ENCODE measurements at regions not wholly inside any gene's neighbourhood (a gene's known extent, or its start where the extent isn't known, plus 50 kb on each side); places are given as distances from the start of the nearest gene placed in this dataset.

GRCh38 chr11:86193297-86194095 is 51.1 kb upstream of the EED start:
- no peak overlapping the region for H3K9ac ChIP-seq (ENCODE audit: insufficient read length, low read depth)
- H3K4me3 ChIP-seq (ENCODE audit: insufficient read length, low read depth): no peak overlapping the region
- TF ChIP-seq YY1 (IDR thresholded peaks at IDR 0.05; ENCODE audit: insufficient read depth, insufficient read length): no peak
- no peak for TF ChIP-seq ZNF274 (IDR thresholded peaks at IDR 0.05; ENCODE audit: low read depth, low read length)
- TF ChIP-seq SUZ12 (IDR thresholded peaks at IDR 0.05; ENCODE audit: extremely low read depth, insufficient read depth, insufficient read length): no peak
- H3K4me1 ChIP-seq (ENCODE audit: insufficient read depth, insufficient read length): no peaks in the 10 kb centered on the region
- peak; percentile 35 for DNase-seq (ENCODE audit: low read depth, low spot score)
- no peaks in the 10 kb centered on the region for H3K36me3 ChIP-seq (ENCODE audit: insufficient read depth, insufficient read length, low read length)
- no peaks in the 10 kb centered on the region for H3K27me3 ChIP-seq (ENCODE audit: insufficient read depth, insufficient read length)
- H3K9me3 ChIP-seq (ENCODE audit: insufficient read depth, low read length): no peaks in the 10 kb centered on the region

GRCh38 chr11:86192519-86193257 is 51.9 kb upstream of the EED start:
- Histone ChIP-seq H3K9ac (ENCODE audit: insufficient read length, low read depth) (no peak overlapping the region), H3K4me1 (ENCODE audit: insufficient read depth, insufficient read length) (no peaks in the 10 kb centered on the region), H3K4me3 (ENCODE audit: insufficient read length, low read depth) (no peak overlapping the region), H3K36me3 (ENCODE audit: insufficient read depth, insufficient read length, low read length) (no peaks in the 10 kb centered on the region), H3K9me3 (ENCODE audit: insufficient read depth, low read length) (no peaks in the 10 kb centered on the region), H3K27me3 (ENCODE audit: insufficient read depth, insufficient read length) (no peaks in the 10 kb centered on the region)
- TF ChIP-seq SUZ12 (IDR thresholded peaks at IDR 0.05; ENCODE audit: extremely low read depth, insufficient read depth, insufficient read length) (no peak), ZNF274 (IDR thresholded peaks at IDR 0.05; ENCODE audit: low read depth, low read length) (no peak), YY1 (IDR thresholded peaks at IDR 0.05; ENCODE audit: insufficient read depth, insufficient read length) (no peak)
- DNase-seq (ENCODE audit: low read depth, low spot score): no peak

GRCh38 chr11:86191874-86192273 is 52.7 kb upstream of the EED start:
- no peak overlapping the region for H3K4me3 ChIP-seq (ENCODE audit: insufficient read length, low read depth)
- no peaks in the 10 kb centered on the region for H3K9me3 ChIP-seq (ENCODE audit: insufficient read depth, low read length)
- H3K36me3 ChIP-seq (ENCODE audit: insufficient read depth, insufficient read length, low read length): no peaks in the 10 kb centered on the region
- no peak overlapping the region for H3K9ac ChIP-seq (ENCODE audit: insufficient read length, low read depth)
- no peaks in the 10 kb centered on the region for H3K4me1 ChIP-seq (ENCODE audit: insufficient read depth, insufficient read length)
- TF ChIP-seq SUZ12 (IDR thresholded peaks at IDR 0.05; ENCODE audit: extremely low read depth, insufficient read depth, insufficient read length) (no peak), YY1 (IDR thresholded peaks at IDR 0.05; ENCODE audit: insufficient read depth, insufficient read length) (no peak), ZNF274 (IDR thresholded peaks at IDR 0.05; ENCODE audit: low read depth, low read length) (no peak)
- H3K27me3 ChIP-seq (ENCODE audit: insufficient read depth, insufficient read length): no peaks in the 10 kb centered on the region
- no peak for DNase-seq (ENCODE audit: low read depth, low spot score)

- Histone ChIP-seq H3K4me1 (ENCODE audit: insufficient read depth, insufficient read length) (no peaks in the 10 kb centered on the region), H3K4me3 (ENCODE audit: insufficient read length, low read depth) (no peak overlapping the region), H3K9me3 (ENCODE audit: insufficient read depth, low read length) (no peaks in the 10 kb centered on the region), H3K27me3 (ENCODE audit: insufficient read depth, insufficient read length) (no peaks in the 10 kb centered on the region), H3K9ac (ENCODE audit: insufficient read length, low read depth) (no peak overlapping the region), H3K36me3 (ENCODE audit: insufficient read depth, insufficient read length, low read length) (no peaks in the 10 kb centered on the region)
- no peak for DNase-seq (ENCODE audit: low read depth, low spot score)
- TF ChIP-seq YY1 (IDR thresholded peaks at IDR 0.05; ENCODE audit: insufficient read depth, insufficient read length): no peak
- TF ChIP-seq ZNF274 (IDR thresholded peaks at IDR 0.05; ENCODE audit: low read depth, low read length): no peak
- no peak for TF ChIP-seq SUZ12 (IDR thresholded peaks at IDR 0.05; ENCODE audit: extremely low read depth, insufficient read depth, insufficient read length)
Measured at GRCh38 chr11:86187027-86187426, 57.5 kb upstream of the EED start.

GRCh38 chr11:86186386-86186785 is 58.2 kb upstream of the EED start:
- Histone ChIP-seq H3K36me3 (ENCODE audit: insufficient read depth, insufficient read length, low read length) (no peaks in the 10 kb centered on the region), H3K27me3 (ENCODE audit: insufficient read depth, insufficient read length) (no peaks in the 10 kb centered on the region), H3K4me1 (ENCODE audit: insufficient read depth, insufficient read length) (no peaks in the 10 kb centered on the region), H3K9me3 (ENCODE audit: insufficient read depth, low read length) (no peaks in the 10 kb centered on the region), H3K9ac (ENCODE audit: insufficient read length, low read depth) (no peak overlapping the region), H3K4me3 (ENCODE audit: insufficient read length, low read depth) (no peak overlapping the region)
- TF ChIP-seq ZNF274 (IDR thresholded peaks at IDR 0.05; ENCODE audit: low read depth, low read length): no peak
- no peak for TF ChIP-seq YY1 (IDR thresholded peaks at IDR 0.05; ENCODE audit: insufficient read depth, insufficient read length)
- no peak for TF ChIP-seq SUZ12 (IDR thresholded peaks at IDR 0.05; ENCODE audit: extremely low read depth, insufficient read depth, insufficient read length)
- DNase-seq (ENCODE audit: low read depth, low spot score): no peak

GRCh38 chr11:86185381-86185750 is 59.2 kb upstream of the EED start:
- TF ChIP-seq SUZ12 (IDR thresholded peaks at IDR 0.05; ENCODE audit: extremely low read depth, insufficient read depth, insufficient read length): no peak
- no peak for TF ChIP-seq ZNF274 (IDR thresholded peaks at IDR 0.05; ENCODE audit: low read depth, low read length)
- no peak for TF ChIP-seq YY1 (IDR thresholded peaks at IDR 0.05; ENCODE audit: insufficient read depth, insufficient read length)
- H3K27me3 ChIP-seq (ENCODE audit: insufficient read depth, insufficient read length): no peaks in the 10 kb centered on the region
- H3K4me3 ChIP-seq (ENCODE audit: insufficient read length, low read depth): no peak overlapping the region
- no peaks in the 10 kb centered on the region for H3K4me1 ChIP-seq (ENCODE audit: insufficient read depth, insufficient read length)
- H3K9me3 ChIP-seq (ENCODE audit: insufficient read depth, low read length): no peaks in the 10 kb centered on the region
- H3K9ac ChIP-seq (ENCODE audit: insufficient read length, low read depth): no peak overlapping the region
- no peaks in the 10 kb centered on the region for H3K36me3 ChIP-seq (ENCODE audit: insufficient read depth, insufficient read length, low read length)
- no peak for DNase-seq (ENCODE audit: low read depth, low spot score)

GRCh38 chr11:86184728-86185380 is 59.7 kb upstream of the EED start:
- Histone ChIP-seq H3K27me3 (ENCODE audit: insufficient read depth, insufficient read length) (no peaks in the 10 kb centered on the region), H3K9ac (ENCODE audit: insufficient read length, low read depth) (no peak overlapping the region), H3K9me3 (ENCODE audit: insufficient read depth, low read length) (no peaks in the 10 kb centered on the region), H3K4me3 (ENCODE audit: insufficient read length, low read depth) (no peak overlapping the region), H3K4me1 (ENCODE audit: insufficient read depth, insufficient read length) (no peaks in the 10 kb centered on the region), H3K36me3 (ENCODE audit: insufficient read depth, insufficient read length, low read length) (no peaks in the 10 kb centered on the region)
- DNase-seq (ENCODE audit: low read depth, low spot score): no peak
- TF ChIP-seq ZNF274 (IDR thresholded peaks at IDR 0.05; ENCODE audit: low read depth, low read length): no peak
- TF ChIP-seq YY1 (IDR thresholded peaks at IDR 0.05; ENCODE audit: insufficient read depth, insufficient read length): no peak
- no peak for TF ChIP-seq SUZ12 (IDR thresholded peaks at IDR 0.05; ENCODE audit: extremely low read depth, insufficient read depth, insufficient read length)

All from NT2/D1 (cell line).